ENCODE measurements at regions not wholly inside any gene's neighbourhood (a gene's known extent, or its start where the extent isn't known, plus 50 kb on each side); places are given as distances from the start of the nearest gene placed in this dataset.

DNA sequence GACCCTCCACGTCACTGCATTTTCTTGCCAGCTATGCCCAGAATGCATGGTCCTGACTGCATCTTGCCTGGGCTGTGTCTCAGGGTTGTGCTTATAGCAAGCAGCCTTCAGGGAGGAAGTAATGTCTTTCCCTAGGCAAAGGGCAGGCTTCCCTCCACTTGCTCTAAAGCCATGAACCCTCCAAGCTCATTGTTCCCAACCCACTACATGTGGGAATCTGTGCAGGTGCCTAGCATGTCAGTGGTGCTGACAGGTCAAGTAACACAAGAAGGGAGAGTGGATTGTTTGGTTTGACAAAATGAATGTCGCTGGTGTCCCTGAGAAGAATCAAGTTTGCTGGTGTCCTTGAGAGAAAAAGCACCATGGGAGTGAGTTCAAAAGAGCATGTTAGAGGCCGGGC is 53.9 kb upstream of the UCN3 start:
- no peak for DNase-seq (ENCODE audit: low spot score)

DNA sequence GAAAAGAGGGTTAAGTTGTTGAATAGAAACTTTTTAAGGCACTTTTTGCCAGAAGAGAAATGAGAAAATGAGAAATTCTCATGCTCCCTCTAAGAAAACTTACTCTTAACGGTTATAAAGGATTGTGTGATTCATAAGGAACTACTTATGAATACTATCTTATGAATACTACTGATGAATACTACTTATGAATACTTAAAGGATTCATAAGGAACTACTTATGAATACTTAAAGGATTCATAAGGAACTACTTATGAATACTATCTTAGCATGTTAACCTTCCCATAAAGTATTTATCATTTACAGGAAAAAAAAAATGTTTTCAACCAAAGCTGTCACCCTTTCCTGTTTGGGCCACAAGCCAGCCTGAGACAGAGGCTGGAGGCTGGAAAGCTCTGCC is 53.1 kb upstream of the UCN3 start:
- DNase-seq (ENCODE audit: low spot score), result no peak

DNA sequence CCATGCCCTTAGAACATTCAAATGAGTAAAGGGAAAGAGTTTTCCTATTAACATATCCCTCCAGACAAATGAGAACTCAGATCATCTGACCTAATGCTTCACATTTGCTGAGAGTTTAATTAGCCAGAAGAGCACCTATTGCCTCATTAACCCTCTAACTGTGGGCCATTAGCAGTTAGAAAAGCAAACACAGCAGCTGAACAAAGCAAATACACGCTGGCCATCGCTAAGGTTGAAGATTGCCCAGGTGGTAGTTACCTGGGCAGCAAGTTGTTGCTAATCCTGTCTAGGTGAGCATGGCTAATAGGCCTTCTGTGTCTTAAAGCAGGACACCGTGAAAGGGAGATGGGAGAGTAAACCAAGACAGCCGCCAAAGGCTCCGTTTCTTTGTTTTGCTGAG is 49.9 kb upstream of the UCN3 start:
- no peak for DNase-seq (ENCODE audit: low spot score)
